ENCODE measurements at regions not wholly inside any gene's neighbourhood (a gene's known extent, or its start where the extent isn't known, plus 50 kb on each side); places are given as distances from the start of the nearest gene placed in this dataset.

DNA sequence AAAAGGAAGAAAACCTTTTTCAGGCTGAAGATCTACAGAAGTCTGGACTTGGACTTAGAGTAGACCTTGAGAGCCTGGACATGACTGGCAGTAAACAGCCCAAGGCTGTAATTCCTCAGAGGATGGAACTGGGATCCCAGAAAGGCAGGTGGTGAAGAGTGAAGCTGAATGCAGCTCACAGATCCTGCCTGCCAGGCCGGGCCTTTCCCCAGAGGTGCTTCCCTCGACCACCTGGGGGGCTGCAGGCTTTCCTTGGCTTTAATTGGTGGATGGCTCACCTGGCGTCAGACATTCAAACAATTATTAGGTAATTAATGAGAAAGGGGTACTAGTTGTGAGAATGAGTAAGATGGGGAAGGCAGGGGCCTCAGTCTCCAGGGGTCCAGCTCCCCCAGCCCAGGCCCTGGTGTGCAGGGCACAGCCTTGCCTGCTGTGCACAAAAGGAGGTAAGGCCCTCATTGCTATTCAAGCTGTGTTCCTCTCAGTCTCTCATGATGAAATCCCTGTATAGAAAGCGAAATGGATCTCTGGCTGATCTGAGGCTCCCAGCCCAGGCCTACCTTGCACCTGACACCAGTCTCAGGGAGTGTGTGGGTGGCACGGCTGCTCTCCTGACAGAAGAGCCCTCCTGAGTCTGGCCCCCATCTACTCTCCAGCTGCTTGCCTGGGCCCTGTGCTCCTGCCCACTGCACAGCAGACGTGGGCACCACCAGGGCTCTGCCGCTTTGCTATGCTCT, 63.0 kb upstream of the TCL1A start:
- no peaks in the 10 kb centered on the region for H3K36me3 ChIP-seq (ENCODE audit: control insufficient read depth in 4 of 4, insufficient read depth in 4 of 4, low read length in 4 of 4)
- no peak overlapping the region for H3K27ac ChIP-seq (ENCODE audit: low read depth in 1 of 2, low read length in 1 of 2)
- no peak overlapping the region for H3K9ac ChIP-seq (ENCODE audit: insufficient read depth in 1 of 2, low read length in 2 of 2)
- no peak for ATAC-seq (ENCODE audit: insufficient read depth, low FRiP score)
- no peaks in the 10 kb centered on the region for H3K27me3 ChIP-seq (ENCODE audit: control insufficient read depth in 3 of 3, insufficient read depth in 3 of 3, low read length in 2 of 3)
- TF ChIP-seq, protein P1, sequence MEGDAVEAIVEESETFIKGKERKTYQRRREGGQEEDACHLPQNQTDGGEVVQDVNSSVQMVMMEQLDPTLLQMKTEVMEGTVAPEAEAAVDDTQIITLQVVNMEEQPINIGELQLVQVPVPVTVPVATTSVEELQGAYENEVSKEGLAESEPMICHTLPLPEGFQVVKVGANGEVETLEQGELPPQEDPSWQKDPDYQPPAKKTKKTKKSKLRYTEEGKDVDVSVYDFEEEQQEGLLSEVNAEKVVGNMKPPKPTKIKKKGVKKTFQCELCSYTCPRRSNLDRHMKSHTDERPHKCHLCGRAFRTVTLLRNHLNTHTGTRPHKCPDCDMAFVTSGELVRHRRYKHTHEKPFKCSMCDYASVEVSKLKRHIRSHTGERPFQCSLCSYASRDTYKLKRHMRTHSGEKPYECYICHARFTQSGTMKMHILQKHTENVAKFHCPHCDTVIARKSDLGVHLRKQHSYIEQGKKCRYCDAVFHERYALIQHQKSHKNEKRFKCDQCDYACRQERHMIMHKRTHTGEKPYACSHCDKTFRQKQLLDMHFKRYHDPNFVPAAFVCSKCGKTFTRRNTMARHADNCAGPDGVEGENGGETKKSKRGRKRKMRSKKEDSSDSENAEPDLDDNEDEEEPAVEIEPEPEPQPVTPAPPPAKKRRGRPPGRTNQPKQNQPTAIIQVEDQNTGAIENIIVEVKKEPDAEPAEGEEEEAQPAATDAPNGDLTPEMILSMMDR (IDR thresholded peaks at IDR 0.05; ENCODE audit: control extremely low read depth, extremely low read depth), result no peak
- H3K4me1 ChIP-seq (ENCODE audit: control insufficient read depth in 5 of 5, insufficient read depth in 5 of 5, low read length in 5 of 5), result no peaks in the 10 kb centered on the region
- peaks cover 0 to 2% (median 0%) of the 10 kb centered on the region in 4 donors for H3K9me3 ChIP-seq (ENCODE audit: control insufficient read depth in 4 of 4, insufficient read depth in 3 of 4, low read length in 3 of 4)
- DNase-seq, result no peak
- H3K4me3 ChIP-seq, result no peak overlapping the region
- WGBS, 2 donors, result 70 to 77% methylated on average over 7 of the region's 7 CpGs

DNA sequence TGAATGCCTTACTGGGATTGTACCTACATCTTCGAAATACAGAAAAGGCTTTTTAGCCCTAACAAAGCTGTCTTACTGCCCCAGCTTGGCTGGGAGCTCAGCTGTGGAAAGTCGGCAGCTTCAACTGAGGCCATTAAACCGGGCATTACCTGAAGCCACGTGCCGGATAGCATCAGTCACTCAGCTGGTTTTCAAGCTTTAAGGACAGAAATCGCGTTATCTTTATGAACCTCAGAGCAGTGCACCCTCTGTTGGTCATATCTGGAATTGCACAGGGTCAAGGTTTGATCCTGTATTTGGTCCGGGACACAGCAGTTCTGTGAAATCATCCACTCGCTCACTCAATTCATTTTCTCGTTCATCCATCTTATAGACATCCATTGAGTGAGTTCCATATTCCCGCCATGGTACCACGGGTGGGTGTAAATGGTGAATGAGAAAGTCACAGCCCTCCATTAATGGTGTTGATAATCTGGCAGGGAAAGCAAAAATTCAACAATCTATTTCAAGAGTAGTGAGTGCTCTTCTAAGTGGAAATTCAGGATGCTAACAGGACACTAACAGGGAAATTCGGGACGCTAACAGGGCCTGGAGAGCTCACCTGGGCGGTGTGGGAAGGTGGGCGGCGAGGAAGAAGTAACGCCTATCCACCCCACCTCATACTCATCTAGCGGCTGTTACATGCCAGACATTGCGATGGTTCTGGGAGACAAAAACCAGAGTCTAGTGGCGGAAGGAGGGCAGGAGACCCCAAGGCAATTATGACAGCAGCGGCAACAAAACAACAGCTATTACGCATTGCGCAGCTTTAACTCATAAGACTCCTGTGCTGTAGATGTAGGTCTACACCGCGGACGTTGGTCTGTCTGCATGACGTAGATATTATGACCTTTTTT, 60.6 kb upstream of the TCL1A start:
- 58 to 66% methylated on average over 28 of the region's 28 CpGs for WGBS, 2 donors
- H3K4me3 ChIP-seq, result no peak overlapping the region
- TF ChIP-seq, protein P1 (IDR thresholded peaks at IDR 0.05; ENCODE audit: control extremely low read depth, extremely low read depth), result peak; percentile 70
- DNase-seq (peak; percentile 37 to 51 (median 47)), ATAC-seq (ENCODE audit: insufficient read depth, low FRiP score) (no peak)
- no peaks in the 10 kb centered on the region for H3K36me3 ChIP-seq (ENCODE audit: control insufficient read depth in 4 of 4, insufficient read depth in 4 of 4, low read length in 4 of 4)
- no peaks in the 10 kb centered on the region for H3K27me3 ChIP-seq (ENCODE audit: control insufficient read depth in 3 of 3, insufficient read depth in 3 of 3, low read length in 2 of 3)
- no peak overlapping the region for H3K27ac ChIP-seq (ENCODE audit: low read depth in 1 of 2, low read length in 1 of 2)
- no peak overlapping the region for H3K9ac ChIP-seq (ENCODE audit: insufficient read depth in 1 of 2, low read length in 2 of 2)
- peaks cover 0 to 2% (median 0%) of the 10 kb centered on the region in 4 donors for H3K9me3 ChIP-seq (ENCODE audit: control insufficient read depth in 4 of 4, insufficient read depth in 3 of 4, low read length in 3 of 4)
- H3K4me1 ChIP-seq (ENCODE audit: control insufficient read depth in 5 of 5, insufficient read depth in 5 of 5, low read length in 5 of 5), result no peaks in the 10 kb centered on the region

DNA sequence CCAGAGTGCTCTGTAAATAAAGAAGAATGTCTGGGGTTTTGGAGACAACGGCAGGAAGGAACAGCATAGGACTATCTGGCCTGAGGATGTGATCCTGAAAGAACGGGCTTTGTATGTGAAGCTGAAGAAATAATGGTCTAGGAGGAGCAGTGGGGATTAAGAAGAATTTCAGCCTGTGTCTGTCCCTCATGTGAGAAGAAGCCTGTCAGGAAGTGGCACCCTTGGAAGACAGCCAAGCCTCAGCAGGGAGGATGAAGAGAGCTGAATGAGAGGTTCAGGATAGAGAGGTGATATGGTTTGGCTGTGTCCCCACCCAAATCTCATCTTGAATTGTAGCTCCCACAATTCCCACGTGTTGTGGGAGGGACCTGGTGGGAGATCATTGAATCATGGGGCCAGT, 56.9 kb upstream of the TCL1A start:
- H3K9me3 ChIP-seq (ENCODE audit: control insufficient read depth in 4 of 4, insufficient read depth in 3 of 4, low read length in 3 of 4), result peaks cover 0 to 2% (median 0%) of the 10 kb centered on the region in 4 donors
- 31 to 54% methylated on average over 3 of the region's 3 CpGs for WGBS, 2 donors
- peak in 1 of 3 donors; percentile 7 for DNase-seq

More for the DNA sequence above, 56.9 kb upstream of the TCL1A start:
- Histone ChIP-seq H3K9ac (ENCODE audit: insufficient read depth in 1 of 2, low read length in 2 of 2) (no peak overlapping the region), H3K27me3 (ENCODE audit: control insufficient read depth in 3 of 3, insufficient read depth in 3 of 3, low read length in 2 of 3) (no peaks in the 10 kb centered on the region), H3K4me3 (no peak overlapping the region), H3K36me3 (ENCODE audit: control insufficient read depth in 4 of 4, insufficient read depth in 4 of 4, low read length in 4 of 4) (no peaks in the 10 kb centered on the region), H3K4me1 (ENCODE audit: control insufficient read depth in 5 of 5, insufficient read depth in 5 of 5, low read length in 5 of 5) (no peaks in the 10 kb centered on the region), H3K27ac (ENCODE audit: low read depth in 1 of 2, low read length in 1 of 2) (no peak overlapping the region)
- TF ChIP-seq, protein P1 (IDR thresholded peaks at IDR 0.05; ENCODE audit: control extremely low read depth, extremely low read depth), result no peak
- no peak for ATAC-seq (ENCODE audit: insufficient read depth, low FRiP score)
